GM12878 (cell line): ENCODE measurements at regions not wholly inside any gene's neighbourhood (a gene's known extent, or its start where the extent isn't known, plus 50 kb on each side); places are given as distances from the start of the nearest gene placed in this dataset.

ENCODE experiments used
- BHLHE40 ChIP-seq, 2 experiments: fragments of 450-650 bp in 1 of 2; IDR thresholded peaks; 2 replicates each; pipeline ENCODE4 v1.6.1; 2011 to 2017; ENCODE audit warnings: low read depth in 2 of 2, borderline replicate concordance in 1 of 2, improper control_type of control experiment in 1 of 2, low read length in 1 of 2, mild to moderate bottlenecking in 1 of 2
- CHD2 ChIP-seq: IDR thresholded peaks from 2 replicates; pipeline ENCODE4 v1.6.1; 2011; ENCODE audit warnings: low read depth, low read length, improper control_type of control experiment, borderline replicate concordance
- E4F1 ChIP-seq: fragments of 450-650 bp; IDR thresholded peaks from 2 replicates; pipeline ENCODE4 v1.6.1; 2018; ENCODE audit warnings: borderline replicate concordance, mild to moderate bottlenecking; ENCODE audit not compliant: partially characterized antibody
- EP300 ChIP-seq, 2 experiments: fragments of 150-350 bp in 1 of 2; IDR thresholded peaks; 2 replicates each; pipeline ENCODE4 v1.6.1; 2011 to 2012; ENCODE audit warnings: low read depth in 2 of 2, low read length in 2 of 2, borderline replicate concordance in 1 of 2, improper control_type of control experiment in 1 of 2, inconsistent platforms in 1 of 2; ENCODE audit not compliant: control insufficient read depth in 1 of 2
- FOS ChIP-seq: IDR thresholded peaks from 3 replicates; pipeline ENCODE4 v1.6.1; 2011; ENCODE audit warnings: borderline replicate concordance; ENCODE audit not compliant: insufficient read length; ENCODE audit errors: extremely low read depth
- JUNB ChIP-seq: IDR thresholded peaks from 2 replicates; pipeline ENCODE4 v1.6.1; 2016; ENCODE audit warnings: antibody characterized with exemption, mild to moderate bottlenecking
- MTA2 ChIP-seq: fragments of 450-650 bp; IDR thresholded peaks from 2 replicates; pipeline ENCODE4 v1.6.1; 2016; ENCODE audit warnings: low read depth, mild to moderate bottlenecking, moderate library complexity
- NRF1 ChIP-seq: conservative IDR thresholded peaks from 2 replicates; pipeline ENCODE4 v1.6.1; 2011; ENCODE audit warnings: mild to moderate bottlenecking, low read depth, low read length, improper control_type of control experiment
- RB1 ChIP-seq: fragments of 450-650 bp; formaldehyde crosslinking; IDR thresholded peaks from 2 replicates; pipeline ENCODE4 v1.6.1; 2017; ENCODE audit warnings: mild to moderate bottlenecking, borderline replicate concordance
- SIX5 ChIP-seq: IDR thresholded peaks from 2 replicates; pipeline ENCODE4 v1.6.1; 2011; ENCODE audit warnings: mild to moderate bottlenecking, low read depth, low read length, moderate library complexity; ENCODE audit not compliant: severe bottlenecking
- SUPT20H ChIP-seq: IDR thresholded peaks from 2 replicates; pipeline ENCODE4 v1.6.1; 2011; ENCODE audit warnings: low read depth, mild to moderate bottlenecking, low read length, moderate library complexity, borderline replicate concordance; ENCODE audit not compliant: control insufficient read depth
- TCF7 ChIP-seq: IDR thresholded peaks from 2 replicates; pipeline ENCODE4 v1.6.1; 2014; ENCODE audit warnings: antibody characterized with exemption, borderline replicate concordance
- ZNF207 ChIP-seq: fragments of 450-650 bp; IDR thresholded peaks from 2 replicates; pipeline ENCODE4 v1.6.1; 2014; ENCODE audit warnings: antibody characterized with exemption, mild to moderate bottlenecking, borderline replicate concordance
- TF ChIP-seq, protein P1 (sequence below): fragments of 450-650 bp; formaldehyde crosslinking; IDR thresholded peaks from 2 replicates; pipeline ENCODE4 v1.4.0; 2022; ENCODE audit warnings: mild to moderate bottlenecking, moderate library complexity
- TF ChIP-seq, protein P2 (sequence below): fragments of 450-650 bp; IDR thresholded peaks from 2 replicates; pipeline ENCODE4 v1.6.1; 2017; ENCODE audit warnings: borderline replicate concordance
- TF ChIP-seq, protein P3 (sequence below): IDR thresholded peaks from 2 replicates; pipeline ENCODE4 v1.6.1; 2011; ENCODE audit warnings: borderline replicate concordance, low read depth, mild to moderate bottlenecking, moderate library complexity, mixed read lengths, low read length; ENCODE audit not compliant: insufficient read depth; ENCODE audit errors: extremely low read length
- TF ChIP-seq, protein P4 (sequence below): fragments of 450-650 bp; IDR thresholded peaks from 2 replicates; pipeline ENCODE4 v1.6.1; 2016; ENCODE audit warnings: mild to moderate bottlenecking, moderate library complexity, borderline replicate concordance

DNA sequence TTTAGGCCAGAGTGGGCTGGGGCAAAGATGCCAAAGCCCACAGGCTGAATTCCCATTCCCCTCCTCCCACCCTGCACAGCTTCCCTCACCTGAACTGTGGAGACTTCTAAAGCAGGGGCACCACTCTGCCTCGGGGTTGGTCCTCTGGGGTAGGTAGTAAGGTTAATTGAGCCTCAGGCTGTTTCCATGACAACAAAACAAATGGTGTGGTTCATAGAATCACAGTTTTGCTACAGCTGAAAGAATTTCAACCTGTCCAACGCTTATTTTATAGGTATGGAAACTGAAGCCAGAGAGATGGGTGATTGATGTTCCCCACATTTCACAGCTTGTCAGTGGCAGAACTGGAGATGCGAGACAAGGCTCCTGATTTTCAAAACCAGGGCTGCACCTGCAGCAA lies 109.5 kb downstream of the SNX19 start (continued):
- TF ChIP-seq RB1 (no peak), MTA2 (peak; percentile 26; the same call in 1 of the 2 replicates), JUNB (no peak), SUPT20H (no peak), E4F1 (no peak), BHLHE40 (IDR thresholded peaks at IDR 0.05; ENCODE audit: borderline replicate concordance in 1 of 2, low read depth in 2 of 2, low read length in 1 of 2) (0 out of 4 replicates have a peak, but pooled peaks of 1 of the 2 experiments have one; percentile 4), CHD2 (no peak), ZNF207 (no peak), FOS (no peak), TCF7 (no peak), SIX5 (no peak), EP300 (IDR thresholded peaks at IDR 0.05; ENCODE audit: borderline replicate concordance in 1 of 2, control insufficient read depth in 1 of 2, low read depth in 2 of 2, low read length in 2 of 2) (peak in 1 of 2 experiments; percentile 68; a peak in 1 of 4 replicates), NRF1 (no peak)
- TF ChIP-seq, protein P1, sequence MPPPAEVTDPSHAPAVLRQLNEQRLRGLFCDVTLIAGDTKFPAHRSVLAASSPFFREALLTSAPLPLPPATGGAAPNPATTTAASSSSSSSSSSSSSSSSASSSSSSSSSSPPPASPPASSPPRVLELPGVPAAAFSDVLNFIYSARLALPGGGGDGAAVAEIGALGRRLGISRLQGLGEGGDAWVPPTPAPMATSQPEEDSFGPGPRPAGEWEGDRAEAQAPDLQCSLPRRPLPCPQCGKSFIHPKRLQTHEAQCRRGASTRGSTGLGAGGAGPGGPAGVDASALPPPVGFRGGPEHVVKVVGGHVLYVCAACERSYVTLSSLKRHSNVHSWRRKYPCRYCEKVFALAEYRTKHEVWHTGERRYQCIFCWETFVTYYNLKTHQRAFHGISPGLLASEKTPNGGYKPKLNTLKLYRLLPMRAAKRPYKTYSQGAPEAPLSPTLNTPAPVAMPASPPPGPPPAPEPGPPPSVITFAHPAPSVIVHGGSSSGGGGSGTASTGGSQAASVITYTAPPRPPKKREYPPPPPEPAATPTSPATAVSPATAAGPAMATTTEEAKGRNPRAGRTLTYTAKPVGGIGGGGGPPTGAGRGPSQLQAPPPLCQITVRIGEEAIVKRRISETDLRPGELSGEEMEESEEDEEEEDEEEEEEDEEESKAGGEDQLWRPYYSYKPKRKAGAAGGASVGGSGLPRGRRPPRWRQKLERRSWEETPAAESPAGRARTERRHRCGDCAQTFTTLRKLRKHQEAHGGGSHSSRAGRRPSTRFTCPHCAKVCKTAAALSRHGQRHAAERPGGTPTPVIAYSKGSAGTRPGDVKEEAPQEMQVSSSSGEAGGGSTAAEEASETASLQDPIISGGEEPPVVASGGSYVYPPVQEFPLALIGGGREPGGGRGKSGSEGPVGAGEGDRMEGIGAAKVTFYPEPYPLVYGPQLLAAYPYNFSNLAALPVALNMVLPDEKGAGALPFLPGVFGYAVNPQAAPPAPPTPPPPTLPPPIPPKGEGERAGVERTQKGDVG (CRISPR knock-in tag): no peak
- TF ChIP-seq, protein P2, sequence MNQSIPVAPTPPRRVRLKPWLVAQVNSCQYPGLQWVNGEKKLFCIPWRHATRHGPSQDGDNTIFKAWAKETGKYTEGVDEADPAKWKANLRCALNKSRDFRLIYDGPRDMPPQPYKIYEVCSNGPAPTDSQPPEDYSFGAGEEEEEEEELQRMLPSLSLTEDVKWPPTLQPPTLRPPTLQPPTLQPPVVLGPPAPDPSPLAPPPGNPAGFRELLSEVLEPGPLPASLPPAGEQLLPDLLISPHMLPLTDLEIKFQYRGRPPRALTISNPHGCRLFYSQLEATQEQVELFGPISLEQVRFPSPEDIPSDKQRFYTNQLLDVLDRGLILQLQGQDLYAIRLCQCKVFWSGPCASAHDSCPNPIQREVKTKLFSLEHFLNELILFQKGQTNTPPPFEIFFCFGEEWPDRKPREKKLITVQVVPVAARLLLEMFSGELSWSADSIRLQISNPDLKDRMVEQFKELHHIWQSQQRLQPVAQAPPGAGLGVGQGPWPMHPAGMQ: no peak
- TF ChIP-seq, protein P3, sequence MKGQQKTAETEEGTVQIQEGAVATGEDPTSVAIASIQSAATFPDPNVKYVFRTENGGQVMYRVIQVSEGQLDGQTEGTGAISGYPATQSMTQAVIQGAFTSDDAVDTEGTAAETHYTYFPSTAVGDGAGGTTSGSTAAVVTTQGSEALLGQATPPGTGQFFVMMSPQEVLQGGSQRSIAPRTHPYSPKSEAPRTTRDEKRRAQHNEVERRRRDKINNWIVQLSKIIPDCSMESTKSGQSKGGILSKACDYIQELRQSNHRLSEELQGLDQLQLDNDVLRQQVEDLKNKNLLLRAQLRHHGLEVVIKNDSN: no peak
- TF ChIP-seq, protein P4, sequence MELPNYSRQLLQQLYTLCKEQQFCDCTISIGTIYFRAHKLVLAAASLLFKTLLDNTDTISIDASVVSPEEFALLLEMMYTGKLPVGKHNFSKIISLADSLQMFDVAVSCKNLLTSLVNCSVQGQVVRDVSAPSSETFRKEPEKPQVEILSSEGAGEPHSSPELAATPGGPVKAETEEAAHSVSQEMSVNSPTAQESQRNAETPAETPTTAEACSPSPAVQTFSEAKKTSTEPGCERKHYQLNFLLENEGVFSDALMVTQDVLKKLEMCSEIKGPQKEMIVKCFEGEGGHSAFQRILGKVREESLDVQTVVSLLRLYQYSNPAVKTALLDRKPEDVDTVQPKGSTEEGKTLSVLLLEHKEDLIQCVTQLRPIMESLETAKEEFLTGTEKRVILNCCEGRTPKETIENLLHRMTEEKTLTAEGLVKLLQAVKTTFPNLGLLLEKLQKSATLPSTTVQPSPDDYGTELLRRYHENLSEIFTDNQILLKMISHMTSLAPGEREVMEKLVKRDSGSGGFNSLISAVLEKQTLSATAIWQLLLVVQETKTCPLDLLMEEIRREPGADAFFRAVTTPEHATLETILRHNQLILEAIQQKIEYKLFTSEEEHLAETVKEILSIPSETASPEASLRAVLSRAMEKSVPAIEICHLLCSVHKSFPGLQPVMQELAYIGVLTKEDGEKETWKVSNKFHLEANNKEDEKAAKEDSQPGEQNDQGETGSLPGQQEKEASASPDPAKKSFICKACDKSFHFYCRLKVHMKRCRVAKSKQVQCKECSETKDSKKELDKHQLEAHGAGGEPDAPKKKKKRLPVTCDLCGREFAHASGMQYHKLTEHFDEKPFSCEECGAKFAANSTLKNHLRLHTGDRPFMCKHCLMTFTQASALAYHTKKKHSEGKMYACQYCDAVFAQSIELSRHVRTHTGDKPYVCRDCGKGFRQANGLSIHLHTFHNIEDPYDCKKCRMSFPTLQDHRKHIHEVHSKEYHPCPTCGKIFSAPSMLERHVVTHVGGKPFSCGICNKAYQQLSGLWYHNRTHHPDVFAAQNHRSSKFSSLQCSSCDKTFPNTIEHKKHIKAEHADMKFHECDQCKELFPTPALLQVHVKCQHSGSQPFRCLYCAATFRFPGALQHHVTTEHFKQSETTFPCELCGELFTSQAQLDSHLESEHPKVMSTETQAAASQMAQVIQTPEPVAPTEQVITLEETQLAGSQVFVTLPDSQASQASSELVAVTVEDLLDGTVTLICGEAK: no peak
